ENCODE measurements at regions not wholly inside any gene's neighbourhood (a gene's known extent, or its start where the extent isn't known, plus 50 kb on each side); places are given as distances from the start of the nearest gene placed in this dataset.

DNA sequence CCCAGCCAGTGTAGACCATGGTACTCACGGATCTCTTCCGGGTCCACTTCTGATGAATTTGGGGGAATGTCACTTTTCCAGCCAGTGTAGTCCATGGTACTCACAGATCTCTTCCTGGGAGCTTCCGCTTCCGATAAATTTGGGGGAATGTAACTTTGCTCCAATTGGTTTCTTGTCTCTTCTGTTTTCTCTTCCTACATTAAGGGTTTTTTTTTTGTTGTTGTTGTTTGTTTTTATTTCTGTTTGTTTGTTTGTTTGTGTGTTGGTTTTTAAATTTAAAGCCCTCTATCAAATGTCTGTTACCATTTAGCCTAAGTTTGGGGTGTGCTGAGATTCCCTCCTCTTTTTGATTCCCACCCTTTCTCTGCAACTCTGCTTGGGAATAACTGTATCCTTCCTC, 475.8 kb upstream of the FZD8 start:
- H3K79me2 ChIP-seq (ENCODE audit: control insufficient read depth, insufficient read depth, low read length), result no peaks in the 10 kb centered on the region
- Mint-ChIP-seq H3K9me3 (ENCODE audit: insufficient read depth) (no peaks in the 10 kb centered on the region), H3K4me1 (no peaks in the 10 kb centered on the region), H3K27me3 (no peaks in the 10 kb centered on the region), H3K27ac (no peak overlapping the region), H3K4me3 (no peak overlapping the region)
- peaks cover 0 to 3% (median 0%) of the 10 kb centered on the region in 3 donors for H3K9me3 ChIP-seq (ENCODE audit: control extremely low read depth in 1 of 3, control insufficient read depth in 2 of 3, insufficient read depth in 1 of 3, low read length in 2 of 3)
- no peak for ATAC-seq (ENCODE audit: low read depth)
- H3K4me3 ChIP-seq (ENCODE audit: control extremely low read depth in 1 of 5, extremely low read depth in 1 of 5, insufficient read depth in 1 of 5, low read depth in 2 of 5, low read length in 4 of 5), result no peak overlapping the region
- 100% methylated on average over 2 of the region's 4 CpGs for WGBS (ENCODE audit: insufficient coverage)
- POLR2A ChIA-PET, result no interaction called here
- no peak overlapping the region for H3K27ac ChIP-seq (ENCODE audit: low read length in 2 of 2)
- CTCF ChIA-PET, result no interaction called here
- TF ChIP-seq, protein P1, sequence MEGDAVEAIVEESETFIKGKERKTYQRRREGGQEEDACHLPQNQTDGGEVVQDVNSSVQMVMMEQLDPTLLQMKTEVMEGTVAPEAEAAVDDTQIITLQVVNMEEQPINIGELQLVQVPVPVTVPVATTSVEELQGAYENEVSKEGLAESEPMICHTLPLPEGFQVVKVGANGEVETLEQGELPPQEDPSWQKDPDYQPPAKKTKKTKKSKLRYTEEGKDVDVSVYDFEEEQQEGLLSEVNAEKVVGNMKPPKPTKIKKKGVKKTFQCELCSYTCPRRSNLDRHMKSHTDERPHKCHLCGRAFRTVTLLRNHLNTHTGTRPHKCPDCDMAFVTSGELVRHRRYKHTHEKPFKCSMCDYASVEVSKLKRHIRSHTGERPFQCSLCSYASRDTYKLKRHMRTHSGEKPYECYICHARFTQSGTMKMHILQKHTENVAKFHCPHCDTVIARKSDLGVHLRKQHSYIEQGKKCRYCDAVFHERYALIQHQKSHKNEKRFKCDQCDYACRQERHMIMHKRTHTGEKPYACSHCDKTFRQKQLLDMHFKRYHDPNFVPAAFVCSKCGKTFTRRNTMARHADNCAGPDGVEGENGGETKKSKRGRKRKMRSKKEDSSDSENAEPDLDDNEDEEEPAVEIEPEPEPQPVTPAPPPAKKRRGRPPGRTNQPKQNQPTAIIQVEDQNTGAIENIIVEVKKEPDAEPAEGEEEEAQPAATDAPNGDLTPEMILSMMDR (IDR thresholded peaks at IDR 0.05), result no peak
- no peak overlapping the region for H3K9ac ChIP-seq (ENCODE audit: low read length)
- no peak for DNase-seq
- no peak overlapping the region for H2AFZ ChIP-seq (ENCODE audit: insufficient read depth, low read depth, low read length, poor library complexity, severe bottlenecking)
- H3K27me3 ChIP-seq (replicated peaks in 1 of 4; ENCODE audit: control extremely low read depth in 1 of 4, control insufficient read depth in 3 of 4, insufficient read depth in 4 of 4, low read length in 3 of 4), result no peaks in the 10 kb centered on the region
- no peak overlapping the region for H3K4me2 ChIP-seq (replicated peaks; ENCODE audit: low read depth, low read length, poor library complexity, severe bottlenecking)
- H3K36me3 ChIP-seq (replicated peaks in 1 of 2; ENCODE audit: control extremely low read depth in 1 of 2, control insufficient read depth in 1 of 2, extremely low read depth in 1 of 2, insufficient read depth in 2 of 2, low read length in 1 of 2), result no peaks in the 10 kb centered on the region
- no peaks in the 10 kb centered on the region for H4K20me1 ChIP-seq (ENCODE audit: control insufficient read depth, insufficient read depth, low read length, poor library complexity, severe bottlenecking)
- intact Hi-C loops (cut with micrococcal nuclease), result no loop called here
- no peaks in the 10 kb centered on the region for H3K4me1 ChIP-seq (ENCODE audit: control insufficient read depth in 2 of 2, insufficient read depth in 2 of 2, low read length in 2 of 2)

DNA sequence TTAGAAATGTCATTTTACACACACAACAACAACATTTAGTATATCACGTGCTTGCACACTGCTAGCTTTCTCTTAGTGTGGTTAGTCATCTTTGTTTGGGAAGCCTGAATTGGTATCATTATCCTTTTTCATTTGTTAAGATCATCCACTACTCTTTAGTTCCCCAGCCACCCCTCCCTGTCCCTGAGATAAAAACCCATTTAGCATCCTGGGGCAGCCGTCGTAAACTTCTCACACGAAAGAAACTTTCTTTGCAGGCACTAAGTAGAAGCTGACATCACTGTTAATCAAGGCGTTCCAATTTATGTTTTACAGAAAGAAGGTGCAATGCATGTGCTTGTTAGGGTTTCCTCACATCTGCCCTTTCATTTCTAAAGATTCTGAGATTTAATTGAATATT, 475.1 kb upstream of the FZD8 start:
- no peak overlapping the region for H3K9ac ChIP-seq (ENCODE audit: low read length)
- Mint-ChIP-seq H3K9me3 (ENCODE audit: insufficient read depth) (no peaks in the 10 kb centered on the region), H3K4me1 (no peaks in the 10 kb centered on the region), H3K4me3 (no peak overlapping the region), H3K27ac (no peak overlapping the region), H3K27me3 (no peaks in the 10 kb centered on the region)
- CTCF ChIA-PET, result no interaction called here
- intact Hi-C loops (cut with micrococcal nuclease), result no loop called here
- no peaks in the 10 kb centered on the region for H3K4me1 ChIP-seq (ENCODE audit: control insufficient read depth in 2 of 2, insufficient read depth in 2 of 2, low read length in 2 of 2)
- POLR2A ChIA-PET, result no interaction called here
- H2AFZ ChIP-seq (ENCODE audit: insufficient read depth, low read depth, low read length, poor library complexity, severe bottlenecking), result no peak overlapping the region
- no peak overlapping the region for H3K27ac ChIP-seq (ENCODE audit: low read length in 2 of 2)
- TF ChIP-seq, protein P1 (IDR thresholded peaks at IDR 0.05), result no peak
- no peak for TF ChIP-seq EZH2 (IDR thresholded peaks at IDR 0.05; ENCODE audit: borderline replicate concordance, insufficient read depth, low read depth, low read length, poor library complexity, severe bottlenecking)
- peaks cover 0 to 3% (median 0%) of the 10 kb centered on the region in 3 donors for H3K9me3 ChIP-seq (ENCODE audit: control extremely low read depth in 1 of 3, control insufficient read depth in 2 of 3, insufficient read depth in 1 of 3, low read length in 2 of 3)
- H3K27me3 ChIP-seq (replicated peaks in 1 of 4; ENCODE audit: control extremely low read depth in 1 of 4, control insufficient read depth in 3 of 4, insufficient read depth in 4 of 4, low read length in 3 of 4), result no peaks in the 10 kb centered on the region
- no peaks in the 10 kb centered on the region for H4K20me1 ChIP-seq (ENCODE audit: control insufficient read depth, insufficient read depth, low read length, poor library complexity, severe bottlenecking)
- no peak overlapping the region for H3K4me3 ChIP-seq (ENCODE audit: control extremely low read depth in 1 of 5, extremely low read depth in 1 of 5, insufficient read depth in 1 of 5, low read depth in 2 of 5, low read length in 4 of 5)
- no peaks in the 10 kb centered on the region for H3K79me2 ChIP-seq (ENCODE audit: control insufficient read depth, insufficient read depth, low read length)
- 100% methylated on average over 2 of the region's 5 CpGs for WGBS (ENCODE audit: insufficient coverage)
- no peak overlapping the region for H3K4me2 ChIP-seq (replicated peaks; ENCODE audit: low read depth, low read length, poor library complexity, severe bottlenecking)
- ATAC-seq (ENCODE audit: low read depth), result no peak
- H3K36me3 ChIP-seq (replicated peaks in 1 of 2; ENCODE audit: control extremely low read depth in 1 of 2, control insufficient read depth in 1 of 2, extremely low read depth in 1 of 2, insufficient read depth in 2 of 2, low read length in 1 of 2), result no peaks in the 10 kb centered on the region
- DNase-seq, result no peak

All from B cell (primary cell).